Activated T-helper 1 cell treated with anti-CD3 and anti-CD28 coated beads, Interleukin-12 subunit alpha, Interleukin-12 subunit beta, Interleukin-2, Interleukin-4 antibody, amounts not matched to agents 30 ng/mL and 10 ng/mL and 1 ng/mL, durations not matched to agents 14 hours and 24 hours and 36 hours (primary cell): ENCODE measurements at regions not wholly inside any gene's neighbourhood (a gene's known extent, or its start where the extent isn't known, plus 50 kb on each side); places are given as distances from the start of the nearest gene placed in this dataset.

Experiments
- DNase-seq: peaks from one replicate; pipeline ENCODE4 v3.0.0; 2021; ENCODE audit warnings: low spot score
- H3K27ac Mint-ChIP-seq: one replicate; pipeline ENCODE4 v1.8.0; 2021; ENCODE audit warnings: mild to moderate bottlenecking, mixed read lengths
- H3K27me3 Mint-ChIP-seq: one replicate; pipeline ENCODE4 v1.8.0; 2022; ENCODE audit warnings: mild to moderate bottlenecking, moderate library complexity, mixed read lengths; ENCODE audit not compliant: insufficient read depth
- H3K36me3 Mint-ChIP-seq: one replicate; pipeline ENCODE4 v1.8.0; 2021; ENCODE audit warnings: low read depth, mixed read lengths
- H3K4me1 Mint-ChIP-seq: one replicate; pipeline ENCODE4 v1.8.0; 2021; ENCODE audit warnings: low read depth, mixed read lengths
- H3K4me3 Mint-ChIP-seq: one replicate; pipeline ENCODE4 v1.8.0; 2021; ENCODE audit warnings: mild to moderate bottlenecking, moderate library complexity, mixed read lengths
- H3K9me3 Mint-ChIP-seq: one replicate; pipeline ENCODE4 v1.8.0; 2021; ENCODE audit warnings: mixed read lengths
- intact Hi-C: fragments of 100-400 bp; cut with micrococcal nuclease; formaldehyde crosslinking; loops from one replicate; pipeline ENCODE4 v1.15.1; 2024

GRCh38 chr10:113284635-113285034 is 268.2 kb upstream of the HABP2 start:
- Mint-ChIP-seq H3K27me3 (peaks cover 1% of the 10 kb centered on the region), H3K27ac (no peak overlapping the region), H3K9me3 (no peaks in the 10 kb centered on the region), H3K4me3 (no peak overlapping the region), H3K36me3 (no peaks in the 10 kb centered on the region), H3K4me1 (no peaks in the 10 kb centered on the region)
- no peak for DNase-seq
- intact Hi-C loops: no loop called here

GRCh38 chr10:113285305-113285704 is 267.5 kb upstream of the HABP2 start:
- no peak overlapping the region for H3K27ac Mint-ChIP-seq
- intact Hi-C loops: no loop called here

GRCh38 chr10:113287592-113287991 is 265.3 kb upstream of the HABP2 start:
- no peak for DNase-seq
- H3K36me3 Mint-ChIP-seq: no peaks in the 10 kb centered on the region
- intact Hi-C loops: no loop called here
- H3K27ac Mint-ChIP-seq: no peak overlapping the region
- no peaks in the 10 kb centered on the region for H3K4me1 Mint-ChIP-seq
- H3K4me3 Mint-ChIP-seq: no peak overlapping the region
- H3K9me3 Mint-ChIP-seq: no peaks in the 10 kb centered on the region
- H3K27me3 Mint-ChIP-seq: peaks cover 7% of the 10 kb centered on the region

More at GRCh38 chr10:113285305-113285704, 267.5 kb upstream of the HABP2 start:
- Mint-ChIP-seq H3K36me3 (no peaks in the 10 kb centered on the region), H3K9me3 (no peaks in the 10 kb centered on the region), H3K4me3 (no peak overlapping the region), H3K27me3 (peaks cover 4% of the 10 kb centered on the region), H3K4me1 (no peaks in the 10 kb centered on the region)
- DNase-seq: no peak

GRCh38 chr10:113290137-113290536 is 262.7 kb upstream of the HABP2 start:
- H3K27ac Mint-ChIP-seq: no peak overlapping the region
- no peak for DNase-seq
- H3K36me3 Mint-ChIP-seq: no peaks in the 10 kb centered on the region
- no peak overlapping the region for H3K4me3 Mint-ChIP-seq
- peaks cover 7% of the 10 kb centered on the region for H3K27me3 Mint-ChIP-seq
- intact Hi-C loops: no loop called here
- H3K4me1 Mint-ChIP-seq: no peaks in the 10 kb centered on the region
- H3K9me3 Mint-ChIP-seq: no peaks in the 10 kb centered on the region

- H3K27ac Mint-ChIP-seq: no peak overlapping the region
- no peaks in the 10 kb centered on the region for H3K4me1 Mint-ChIP-seq
- DNase-seq: no peak
- peaks cover 7% of the 10 kb centered on the region for H3K27me3 Mint-ChIP-seq
- no peaks in the 10 kb centered on the region for H3K36me3 Mint-ChIP-seq
- intact Hi-C loops: no loop called here
- no peaks in the 10 kb centered on the region for H3K9me3 Mint-ChIP-seq
- no peak overlapping the region for H3K4me3 Mint-ChIP-seq
Measured at GRCh38 chr10:113291413-113291812, 261.4 kb upstream of the HABP2 start.

- peaks cover 7% of the 10 kb centered on the region for H3K27me3 Mint-ChIP-seq
Measured at GRCh38 chr10:113292086-113292485, 260.8 kb upstream of the HABP2 start.

GRCh38 chr10:113292743-113293142 is 260.1 kb upstream of the HABP2 start:
- no peak for DNase-seq
- Mint-ChIP-seq H3K36me3 (no peaks in the 10 kb centered on the region), H3K4me3 (no peak overlapping the region), H3K27me3 (peaks cover 7% of the 10 kb centered on the region), H3K4me1 (no peaks in the 10 kb centered on the region), H3K27ac (no peak overlapping the region), H3K9me3 (no peaks in the 10 kb centered on the region)
- intact Hi-C loops: no loop called here

More at GRCh38 chr10:113292086-113292485, 260.8 kb upstream of the HABP2 start:
- Mint-ChIP-seq H3K27ac (no peak overlapping the region), H3K9me3 (no peaks in the 10 kb centered on the region), H3K4me3 (no peak overlapping the region), H3K36me3 (no peaks in the 10 kb centered on the region), H3K4me1 (no peaks in the 10 kb centered on the region)
- no peak for DNase-seq
- intact Hi-C loops: no loop called here

- no peaks in the 10 kb centered on the region for H3K4me1 Mint-ChIP-seq
- peaks cover 7% of the 10 kb centered on the region for H3K27me3 Mint-ChIP-seq
- intact Hi-C loops: no loop called here
- no peaks in the 10 kb centered on the region for H3K36me3 Mint-ChIP-seq
- no peak overlapping the region for H3K27ac Mint-ChIP-seq
- H3K4me3 Mint-ChIP-seq: no peak overlapping the region
- no peak for DNase-seq
- H3K9me3 Mint-ChIP-seq: no peaks in the 10 kb centered on the region
Measured at GRCh38 chr10:113293167-113293566, 259.7 kb upstream of the HABP2 start.

- H3K27me3 Mint-ChIP-seq: peaks cover 12% of the 10 kb centered on the region
- H3K36me3 Mint-ChIP-seq: no peaks in the 10 kb centered on the region
- intact Hi-C loops: no loop called here
- H3K4me1 Mint-ChIP-seq: no peaks in the 10 kb centered on the region
- H3K9me3 Mint-ChIP-seq: no peaks in the 10 kb centered on the region
- no peak overlapping the region for H3K27ac Mint-ChIP-seq
- H3K4me3 Mint-ChIP-seq: no peak overlapping the region
- no peak for DNase-seq
Measured at GRCh38 chr10:113294868-113295267, 258.0 kb upstream of the HABP2 start.

- Mint-ChIP-seq H3K4me1 (no peaks in the 10 kb centered on the region), H3K36me3 (no peaks in the 10 kb centered on the region), H3K4me3 (no peak overlapping the region), H3K9me3 (no peaks in the 10 kb centered on the region), H3K27me3 (peaks cover 13% of the 10 kb centered on the region), H3K27ac (no peak overlapping the region)
- intact Hi-C loops: no loop called here
- DNase-seq: no peak
Measured at GRCh38 chr10:113297226-113297625, 255.6 kb upstream of the HABP2 start.

- no peak overlapping the region for H3K4me3 Mint-ChIP-seq
- intact Hi-C loops: no loop called here
Measured at GRCh38 chr10:113298616-113299015, 254.2 kb upstream of the HABP2 start.

GRCh38 chr10:113300201-113300600 is 252.7 kb upstream of the HABP2 start:
- no peak for DNase-seq
- Mint-ChIP-seq H3K4me1 (no peaks in the 10 kb centered on the region), H3K27ac (no peak overlapping the region), H3K9me3 (no peaks in the 10 kb centered on the region), H3K27me3 (peaks cover 13% of the 10 kb centered on the region), H3K4me3 (no peak overlapping the region), H3K36me3 (no peaks in the 10 kb centered on the region)
- intact Hi-C loops: no loop called here

More at GRCh38 chr10:113298616-113299015, 254.2 kb upstream of the HABP2 start:
- DNase-seq: no peak
- no peaks in the 10 kb centered on the region for H3K36me3 Mint-ChIP-seq
- no peaks in the 10 kb centered on the region for H3K4me1 Mint-ChIP-seq
- H3K9me3 Mint-ChIP-seq: no peaks in the 10 kb centered on the region
- no peak overlapping the region for H3K27ac Mint-ChIP-seq
- H3K27me3 Mint-ChIP-seq: peaks cover 13% of the 10 kb centered on the region

GRCh38 chr10:113300617-113301016 is 252.2 kb upstream of the HABP2 start:
- no peak overlapping the region for H3K4me3 Mint-ChIP-seq

GRCh38 chr10:113301342-113301984 is 251.4 kb upstream of the HABP2 start:
- intact Hi-C loops: no loop called here
- DNase-seq: no peak
- H3K4me1 Mint-ChIP-seq: no peaks in the 10 kb centered on the region
- no peaks in the 10 kb centered on the region for H3K9me3 Mint-ChIP-seq
- H3K4me3 Mint-ChIP-seq: no peak overlapping the region
- no peak overlapping the region for H3K27ac Mint-ChIP-seq
- H3K27me3 Mint-ChIP-seq: peaks cover 13% of the 10 kb centered on the region
- H3K36me3 Mint-ChIP-seq: no peaks in the 10 kb centered on the region

More at GRCh38 chr10:113300617-113301016, 252.2 kb upstream of the HABP2 start:
- peaks cover 13% of the 10 kb centered on the region for H3K27me3 Mint-ChIP-seq
- H3K36me3 Mint-ChIP-seq: no peaks in the 10 kb centered on the region
- no peaks in the 10 kb centered on the region for H3K4me1 Mint-ChIP-seq
- DNase-seq: no peak
- no peaks in the 10 kb centered on the region for H3K9me3 Mint-ChIP-seq
- intact Hi-C loops: no loop called here
- H3K27ac Mint-ChIP-seq: no peak overlapping the region
